ENCODE measurements at regions not wholly inside any gene's neighbourhood (a gene's known extent, or its start where the extent isn't known, plus 50 kb on each side); places are given as distances from the start of the nearest gene placed in this dataset.

GRCh38 chr14:41490323-41490722 is 116.4 kb upstream of the LRFN5 start:
- intact Hi-C loops (cut with micrococcal nuclease; ENCODE audit: unreplicated experiment) (no loop called here), in situ Hi-C loops (cut with HindIII; ENCODE audit: low pct_unique_long_range_greater_than_20kb, low sequenced_read_pairs) (no loop called here)
- ChIA-PET POLR2A (no interaction called here), CTCF (no interaction called here)
- DNase-seq (ENCODE audit: low read depth, low spot score) (no peak), ATAC-seq (no peak)
- BruUV-seq (replicated peaks) = no TSS peak
- no peak for TF ChIP-seq TCF7L2 (IDR thresholded peaks at IDR 0.05; ENCODE audit: low read depth, low read length)
- no peak for TF ChIP-seq SIN3A (IDR thresholded peaks at IDR 0.05; ENCODE audit: borderline replicate concordance, insufficient read depth, low read depth, low read length)
- no peak for TF ChIP-seq POLR2AphosphoS5 (IDR thresholded peaks at IDR 0.05; ENCODE audit: low read depth, low read length)
- TF ChIP-seq CTCF (IDR thresholded peaks at IDR 0.05) = no peak
- no peak for TF ChIP-seq REST (IDR thresholded peaks at IDR 0.05; ENCODE audit: insufficient read depth in 1 of 2, low read depth in 2 of 2, low read length in 1 of 2)
- Histone ChIP-seq H3K9me3 (ENCODE audit: control insufficient read depth, insufficient read depth, low read depth, low read length) (no peaks in the 10 kb centered on the region), H3K36me3 (ENCODE audit: control insufficient read depth, insufficient read depth, low read length) (no peaks in the 10 kb centered on the region), H3K4me3 (ENCODE audit: low read depth in 2 of 2, low read length in 2 of 2) (no peak overlapping the region), H3K27me3 (ENCODE audit: control insufficient read depth, insufficient read depth, low read length) (no peaks in the 10 kb centered on the region), H3K27ac (ENCODE audit: low read length) (no peak overlapping the region), H3K4me1 (ENCODE audit: control insufficient read depth, insufficient read depth, low read length) (no peaks in the 10 kb centered on the region)

- ATAC-seq (no peak), DNase-seq (ENCODE audit: low read depth, low spot score) (no peak)
- intact Hi-C loops (cut with micrococcal nuclease; ENCODE audit: unreplicated experiment) (no loop called here), in situ Hi-C loops (cut with HindIII; ENCODE audit: low pct_unique_long_range_greater_than_20kb, low sequenced_read_pairs) (no loop called here)
- Histone ChIP-seq H3K4me1 (ENCODE audit: control insufficient read depth, insufficient read depth, low read length) (no peaks in the 10 kb centered on the region), H3K9me3 (ENCODE audit: control insufficient read depth, insufficient read depth, low read depth, low read length) (no peaks in the 10 kb centered on the region), H3K4me3 (ENCODE audit: low read depth in 2 of 2, low read length in 2 of 2) (no peak overlapping the region), H3K27me3 (ENCODE audit: control insufficient read depth, insufficient read depth, low read length) (no peaks in the 10 kb centered on the region), H3K27ac (ENCODE audit: low read length) (no peak overlapping the region), H3K36me3 (ENCODE audit: control insufficient read depth, insufficient read depth, low read length) (no peaks in the 10 kb centered on the region)
- CTCF ChIA-PET = no interaction called here
- TF ChIP-seq CTCF (IDR thresholded peaks at IDR 0.05) (no peak), TCF7L2 (IDR thresholded peaks at IDR 0.05; ENCODE audit: low read depth, low read length) (no peak), SIN3A (IDR thresholded peaks at IDR 0.05; ENCODE audit: borderline replicate concordance, insufficient read depth, low read depth, low read length) (no peak), POLR2AphosphoS5 (IDR thresholded peaks at IDR 0.05; ENCODE audit: low read depth, low read length) (no peak), REST (IDR thresholded peaks at IDR 0.05; ENCODE audit: insufficient read depth in 1 of 2, low read depth in 2 of 2, low read length in 1 of 2) (no peak)
- no TSS peak for BruUV-seq (replicated peaks)
- POLR2A ChIA-PET = no interaction called here
Observed at GRCh38 chr14:41489315-41489972, 117.2 kb upstream of the LRFN5 start.

All from Panc1 (cell line).